Liver (tissue), 8 donors: ENCODE measurements at regions not wholly inside any gene's neighbourhood (a gene's known extent, or its start where the extent isn't known, plus 50 kb on each side); places are given as distances from the start of the nearest gene placed in this dataset.

Source experiments
- DNase-seq: peaks from one replicate; pipeline ENCODE4 v3.0.0-alpha.2; 2017; ENCODE audit warnings: low spot score
- H3K27ac ChIP-seq, 2 donors: one replicate each; pipeline ENCODE4 v1.7.0; 2013; ENCODE audit warnings: inconsistent platforms in 2 of 2, low read length in 2 of 2, control low read depth in 1 of 2, low read depth in 1 of 2, mild to moderate bottlenecking in 1 of 2
- H3K27me3 ChIP-seq, 4 donors: one replicate each; pipeline versions ENCODE4 v1.6.1 to v1.7.0; 2013; ENCODE audit warnings: low read length in 3 of 4, inconsistent platforms in 1 of 4, mild to moderate bottlenecking in 1 of 4, moderate library complexity in 1 of 4; ENCODE audit not compliant: control insufficient read depth in 4 of 4, insufficient read depth in 4 of 4
- H3K36me3 ChIP-seq, 4 donors: one replicate each; pipeline versions ENCODE4 v1.6.1 to v1.7.0; 2013; ENCODE audit warnings: low read length in 3 of 4, mild to moderate bottlenecking in 3 of 4, low read depth in 1 of 4, moderate library complexity in 1 of 4; ENCODE audit not compliant: control insufficient read depth in 4 of 4, insufficient read depth in 3 of 4
- H3K4me1 ChIP-seq, 4 donors: one replicate each; pipeline versions ENCODE4 v1.6.1 to v1.7.0; 2013; ENCODE audit warnings: low read length in 3 of 4, mild to moderate bottlenecking in 3 of 4, moderate library complexity in 1 of 4; ENCODE audit not compliant: control insufficient read depth in 4 of 4, insufficient read depth in 4 of 4
- H3K4me3 ChIP-seq, 3 donors: one replicate each; pipeline versions ENCODE4 v1.6.1 to v1.7.0; 2013; ENCODE audit warnings: low read length in 3 of 3, control low read depth in 1 of 3, low read depth in 1 of 3, mild to moderate bottlenecking in 1 of 3
- H3K9ac ChIP-seq, 2 donors: one replicate each; pipeline ENCODE4 v1.7.0; 2013; ENCODE audit warnings: low read length in 2 of 2, mild to moderate bottlenecking in 2 of 2, moderate library complexity in 2 of 2, control low read depth in 1 of 2, low read depth in 1 of 2
- H3K9me3 ChIP-seq, 4 donors: one replicate each; pipeline versions ENCODE4 v1.6.1 to v1.7.0; 2013; ENCODE audit warnings: low read length in 3 of 4; ENCODE audit not compliant: control insufficient read depth in 4 of 4
- ATF3 ChIP-seq: IDR thresholded peaks from 2 replicates; pipeline ENCODE4 v1.6.1; 2016; ENCODE audit warnings: antibody characterized with exemption
- CTCF ChIP-seq: fragments of 150-350 bp; IDR thresholded peaks from 2 replicates; pipeline ENCODE4 v1.5.1; 2017; ENCODE audit warnings: improper control_type of control experiment, low read depth, low read length; ENCODE audit not compliant: missing input control
- EGR1 ChIP-seq, 2 donors: IDR thresholded peaks; 2 replicates each; pipeline ENCODE4 v1.6.1; 2016 to 2018; ENCODE audit warnings: antibody characterized with exemption in 2 of 2, low read depth in 2 of 2
- FOXA1 ChIP-seq: IDR thresholded peaks from 2 replicates; pipeline ENCODE4 v1.6.1; 2016; ENCODE audit warnings: antibody characterized with exemption
- GABPA ChIP-seq, 2 donors: IDR thresholded peaks in 1 of 2; conservative IDR thresholded peaks in 1 of 2; 2 replicates each; pipeline ENCODE4 v1.6.1; 2016; ENCODE audit warnings: antibody characterized with exemption in 2 of 2, mild to moderate bottlenecking in 1 of 2, moderate library complexity in 1 of 2
- HNF4A ChIP-seq, 2 donors: conservative IDR thresholded peaks; 2 replicates each; pipeline ENCODE4 v1.6.1; 2016; ENCODE audit warnings: antibody characterized with exemption in 2 of 2, mild to moderate bottlenecking in 2 of 2
- HNF4G ChIP-seq: IDR thresholded peaks from 2 replicates; pipeline ENCODE4 v1.6.1; 2016; ENCODE audit warnings: antibody characterized with exemption
- JUND ChIP-seq, 2 donors: IDR thresholded peaks; 2 replicates each; pipeline ENCODE4 v1.6.1; 2016; ENCODE audit warnings: antibody characterized with exemption in 2 of 2
- MAX ChIP-seq: IDR thresholded peaks from 2 replicates; pipeline ENCODE4 v1.6.1; 2016; ENCODE audit warnings: antibody characterized with exemption
- RAD21 ChIP-seq, 2 donors: IDR thresholded peaks; 2 replicates each; pipeline ENCODE4 v1.6.1; 2016; ENCODE audit warnings: antibody characterized with exemption in 2 of 2, mild to moderate bottlenecking in 2 of 2
- REST ChIP-seq: IDR thresholded peaks from 2 replicates; pipeline ENCODE4 v1.6.1; 2016; ENCODE audit warnings: antibody characterized with exemption, mild to moderate bottlenecking
- SP1 ChIP-seq: IDR thresholded peaks from 2 replicates; pipeline ENCODE4 v1.6.1; 2018; ENCODE audit warnings: antibody characterized with exemption, mild to moderate bottlenecking
- TAF1 ChIP-seq: conservative IDR thresholded peaks from 2 replicates; pipeline ENCODE4 v1.6.1; 2016; ENCODE audit warnings: antibody characterized with exemption, mild to moderate bottlenecking
- WGBS: extraction: QIAGEN DNeasy Blood & Tissue Kit; methylation state at CpG from one replicate; pipeline ENCODE4 v1.1.7; 2013; 5-methylcytosine and 5-hydroxymethylcytosine counted together
- donor health status: healthy.
- donor health status: healthy.
- donor health status: healthy.
- donor health status: healthy.
- donor health status: healthy.

- Histone ChIP-seq H3K4me3 (no peak overlapping the region), H3K9ac (no peak overlapping the region), H3K4me1 (no peaks in the 10 kb centered on the region), H3K36me3 (no peaks in the 10 kb centered on the region), H3K9me3 (peaks cover 0 to 5% (median 2%) of the 10 kb centered on the region in 4 donors), H3K27ac (no peak overlapping the region), H3K27me3 (no peaks in the 10 kb centered on the region)
- TF ChIP-seq GABPA (IDR thresholded peaks at IDR 0.05 in 1 of 2, conservative IDR thresholded peaks at IDR 0.05 in 1 of 2) (no peak), RAD21 (IDR thresholded peaks at IDR 0.05) (peak; percentile 61 to 71), CTCF (peak; percentile 28)
- 59% methylated on average over 23 of the region's 23 CpGs for WGBS
- peak; percentile 67 for DNase-seq
Observed at GRCh38 chr14:101183376-101184103, 280.0 kb upstream of the RTL1 start.

- H3K36me3 ChIP-seq = no peaks in the 10 kb centered on the region
- no peaks in the 10 kb centered on the region for H3K27me3 ChIP-seq
- H3K4me1 ChIP-seq = no peaks in the 10 kb centered on the region
- H3K27ac ChIP-seq = no peak overlapping the region
- no peak overlapping the region for H3K9ac ChIP-seq
- 88% methylated on average over 12 of the region's 12 CpGs for WGBS
- no peak overlapping the region for H3K4me3 ChIP-seq
- TF ChIP-seq FOXA1 = no peak
- TF ChIP-seq SP1 = no peak
- TF ChIP-seq TAF1 = no peak
- TF ChIP-seq HNF4A (conservative IDR thresholded peaks at IDR 0.05) = no peak
- TF ChIP-seq HNF4G = no peak
- TF ChIP-seq ATF3 = no peak
- TF ChIP-seq REST = no peak
- no peak for TF ChIP-seq EGR1 (IDR thresholded peaks at IDR 0.05; ENCODE audit: low read depth in 2 of 2)
- TF ChIP-seq GABPA (IDR thresholded peaks at IDR 0.05 in 1 of 2, conservative IDR thresholded peaks at IDR 0.05 in 1 of 2) = no peak
- TF ChIP-seq MAX = no peak
- TF ChIP-seq CTCF = no peak
- no peak for TF ChIP-seq JUND (IDR thresholded peaks at IDR 0.05)
- DNase-seq = no peak
- H3K9me3 ChIP-seq = peaks cover 0 to 5% (median 2%) of the 10 kb centered on the region in 4 donors
Observed at GRCh38 chr14:101184104-101184455, 280.6 kb upstream of the RTL1 start.
